ENCODE measurements at regions not wholly inside any gene's neighbourhood (a gene's known extent, or its start where the extent isn't known, plus 50 kb on each side); places are given as distances from the start of the nearest gene placed in this dataset.

DNA sequence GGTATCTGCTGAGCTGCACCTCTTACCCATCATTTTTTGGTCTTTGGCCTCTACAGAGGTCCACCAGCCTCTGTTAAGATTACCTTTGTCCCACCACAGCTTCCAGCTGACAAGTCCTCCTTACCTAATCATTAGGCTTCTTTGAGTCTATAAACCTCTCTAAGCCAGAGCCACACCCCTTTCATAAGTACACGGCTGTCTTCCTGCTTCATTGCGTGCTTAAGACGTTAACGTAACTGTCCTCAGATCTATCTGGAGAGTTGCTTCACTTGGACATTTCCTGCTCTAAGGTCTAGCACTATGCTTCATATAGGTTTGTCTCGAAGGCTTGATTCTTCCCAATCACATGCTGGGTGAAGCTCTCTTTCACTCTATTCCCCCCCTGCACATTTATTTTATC, 71.0 kb upstream of the CACHD1 start:
- TF ChIP-seq EZH2 (IDR thresholded peaks at IDR 0.05) (no peak), POLR2AphosphoS5 (IDR thresholded peaks at IDR 0.05; ENCODE audit: borderline replicate concordance, low read depth, low read length) (no peak), FOXP2 (optimal IDR thresholded peaks at IDR 0.05; ENCODE audit: control extremely low read depth, extremely low read length, insufficient read depth) (no peak)
